ENCODE measurements at regions not wholly inside any gene's neighbourhood (a gene's known extent, or its start where the extent isn't known, plus 50 kb on each side); places are given as distances from the start of the nearest gene placed in this dataset.

- peaks cover 3% of the 10 kb centered on the region for H3K27me3 ChIP-seq (ENCODE audit: insufficient read depth, low read length)
- peaks cover 16% of the 10 kb centered on the region for H3K4me1 ChIP-seq (ENCODE audit: insufficient read depth, low read length)
- H3K9me3 ChIP-seq (ENCODE audit: low read depth, low read length): no peaks in the 10 kb centered on the region
- peak; percentile 76 for DNase-seq (ENCODE audit: insufficient read length, low spot score, missing footprints)
- H4K20me1 ChIP-seq (ENCODE audit: insufficient read depth, low read length): no peaks in the 10 kb centered on the region
- peak overlapping the region; percentile 39 for H3K4me2 ChIP-seq (ENCODE audit: insufficient read depth, low read length)
- H3K36me3 ChIP-seq (ENCODE audit: insufficient read depth, low read length): no peaks in the 10 kb centered on the region
- no peak for TF ChIP-seq CTCF (IDR thresholded peaks at IDR 0.05; ENCODE audit: extremely low read depth, low read depth, low read length)
- no peaks in the 10 kb centered on the region for H3K79me2 ChIP-seq (ENCODE audit: insufficient read depth, low read length)
- H3K27ac ChIP-seq (ENCODE audit: low read depth, low read length): no peak overlapping the region
- no peak overlapping the region for H3K4me3 ChIP-seq (ENCODE audit: insufficient read depth, low read length)
- no peak overlapping the region for H2AFZ ChIP-seq (ENCODE audit: low read length)
These were observed 247.7 kb upstream of the PTBP2 start for GRCh38 chr1:96473791-96474434.

- Histone ChIP-seq H3K36me3 (ENCODE audit: insufficient read depth, low read length) (no peaks in the 10 kb centered on the region), H4K20me1 (ENCODE audit: insufficient read depth, low read length) (no peaks in the 10 kb centered on the region), H3K27ac (ENCODE audit: low read depth, low read length) (no peak overlapping the region), H2AFZ (ENCODE audit: low read length) (no peak overlapping the region), H3K79me2 (ENCODE audit: insufficient read depth, low read length) (no peaks in the 10 kb centered on the region), H3K9me3 (ENCODE audit: low read depth, low read length) (no peaks in the 10 kb centered on the region), H3K4me2 (ENCODE audit: insufficient read depth, low read length) (no peak overlapping the region), H3K27me3 (ENCODE audit: insufficient read depth, low read length) (peaks cover 3% of the 10 kb centered on the region), H3K4me3 (ENCODE audit: insufficient read depth, low read length) (no peak overlapping the region), H3K4me1 (ENCODE audit: insufficient read depth, low read length) (peaks cover 16% of the 10 kb centered on the region)
- TF ChIP-seq CTCF (IDR thresholded peaks at IDR 0.05; ENCODE audit: extremely low read depth, low read depth, low read length): no peak
- DNase-seq (ENCODE audit: insufficient read length, low spot score, missing footprints): no peak
These were observed 246.4 kb upstream of the PTBP2 start for GRCh38 chr1:96474985-96475743.

GRCh38 chr1:96475903-96476302 lies 245.7 kb upstream of the PTBP2 start:
- Histone ChIP-seq H3K4me1 (ENCODE audit: insufficient read depth, low read length) (peaks cover 16% of the 10 kb centered on the region), H3K9me3 (ENCODE audit: low read depth, low read length) (no peaks in the 10 kb centered on the region), H2AFZ (ENCODE audit: low read length) (no peak overlapping the region), H3K4me3 (ENCODE audit: insufficient read depth, low read length) (no peak overlapping the region), H3K4me2 (ENCODE audit: insufficient read depth, low read length) (no peak overlapping the region), H4K20me1 (ENCODE audit: insufficient read depth, low read length) (no peaks in the 10 kb centered on the region), H3K79me2 (ENCODE audit: insufficient read depth, low read length) (no peaks in the 10 kb centered on the region), H3K27ac (ENCODE audit: low read depth, low read length) (no peak overlapping the region), H3K36me3 (ENCODE audit: insufficient read depth, low read length) (no peaks in the 10 kb centered on the region), H3K27me3 (ENCODE audit: insufficient read depth, low read length) (peaks cover 3% of the 10 kb centered on the region)
- DNase-seq (ENCODE audit: insufficient read length, low spot score, missing footprints): peak; percentile 58
- no peak for TF ChIP-seq CTCF (IDR thresholded peaks at IDR 0.05; ENCODE audit: extremely low read depth, low read depth, low read length)

- no peak for DNase-seq (ENCODE audit: insufficient read length, low spot score, missing footprints)
- no peak overlapping the region for H3K27ac ChIP-seq (ENCODE audit: low read depth, low read length)
- H4K20me1 ChIP-seq (ENCODE audit: insufficient read depth, low read length): no peaks in the 10 kb centered on the region
- H2AFZ ChIP-seq (ENCODE audit: low read length): no peak overlapping the region
- H3K79me2 ChIP-seq (ENCODE audit: insufficient read depth, low read length): no peaks in the 10 kb centered on the region
- H3K4me2 ChIP-seq (ENCODE audit: insufficient read depth, low read length): no peak overlapping the region
- H3K27me3 ChIP-seq (ENCODE audit: insufficient read depth, low read length): peaks cover 3% of the 10 kb centered on the region
- no peaks in the 10 kb centered on the region for H3K36me3 ChIP-seq (ENCODE audit: insufficient read depth, low read length)
- peaks cover 10% of the 10 kb centered on the region for H3K4me1 ChIP-seq (ENCODE audit: insufficient read depth, low read length)
- no peak overlapping the region for H3K4me3 ChIP-seq (ENCODE audit: insufficient read depth, low read length)
- no peaks in the 10 kb centered on the region for H3K9me3 ChIP-seq (ENCODE audit: low read depth, low read length)
- TF ChIP-seq CTCF (IDR thresholded peaks at IDR 0.05; ENCODE audit: extremely low read depth, low read depth, low read length): no peak
These were observed 243.4 kb upstream of the PTBP2 start for GRCh38 chr1:96478228-96478627.
